ENCODE measurements at regions not wholly inside any gene's neighbourhood (a gene's known extent, or its start where the extent isn't known, plus 50 kb on each side); places are given as distances from the start of the nearest gene placed in this dataset.
A peak's percentile ranks its signal among the peaks of the same experiment; 100 is the strongest.

- DNase-seq (ENCODE audit: low spot score) = no peak
- intact Hi-C loops (cut with DNase I) = no loop called here
These were observed 60.6 kb upstream of the CD34 start for GRCh38 chr1:207971331-207972219.

GRCh38 chr1:207970329-207971233 is 59.7 kb upstream of the CD34 start:
- DNase-seq (ENCODE audit: low spot score) = no peak

GRCh38 chr1:207969528-207969927 is 58.6 kb upstream of the CD34 start:
- intact Hi-C loops (cut with DNase I) = no loop called here
- no peak for DNase-seq (ENCODE audit: low spot score)

More at GRCh38 chr1:207970329-207971233, 59.7 kb upstream of the CD34 start:
- intact Hi-C loops (cut with DNase I) = no loop called here

GRCh38 chr1:207968521-207969009 is 57.6 kb upstream of the CD34 start:
- DNase-seq (ENCODE audit: low spot score) = no peak
- intact Hi-C loops (cut with DNase I) = no loop called here

- no peak for DNase-seq (ENCODE audit: low spot score)
These were observed 56.8 kb upstream of the CD34 start for GRCh38 chr1:207967703-207968102.

GRCh38 chr1:207966521-207966920 is 55.6 kb upstream of the CD34 start:
- intact Hi-C loops (cut with DNase I) = no loop called here
- no peak for DNase-seq (ENCODE audit: low spot score)

More at GRCh38 chr1:207967703-207968102, 56.8 kb upstream of the CD34 start:
- intact Hi-C loops (cut with DNase I) = no loop called here

- intact Hi-C loops (cut with DNase I) = no loop called here
- DNase-seq (ENCODE audit: low spot score) = no peak
These were observed 54.8 kb upstream of the CD34 start for GRCh38 chr1:207965392-207966387.

- intact Hi-C loops (cut with DNase I) = loop anchor here (5.0 kb wide), 1 partner anchor 137 kb away; no protein-coding TSS in a partner anchor
- no peak for DNase-seq (ENCODE audit: low spot score)
These were observed 53.5 kb upstream of the CD34 start for GRCh38 chr1:207964195-207964966.

GRCh38 chr1:207963427-207964194 is 52.7 kb upstream of the CD34 start:
- DNase-seq (ENCODE audit: low spot score) = peak; percentile 95
- intact Hi-C loops (cut with DNase I) = loop anchor here (1.0 to 5.0 kb wide), 4 partner anchors 41 to 136 kb away; no protein-coding TSS in a partner anchor

GRCh38 chr1:207962716-207963426 is 51.9 kb upstream of the CD34 start:
- intact Hi-C loops (cut with DNase I) = loop anchor here (1.0 to 5.0 kb wide), 4 partner anchors 40 to 136 kb away; no protein-coding TSS in a partner anchor

More at GRCh38 chr1:207962716-207963426, 51.9 kb upstream of the CD34 start:
- DNase-seq (ENCODE audit: low spot score) = peak; percentile 82
